SK-N-SH treated with all-trans-retinoic acid at 6 μM for 48 hours (cell line): ENCODE measurements at regions not wholly inside any gene's neighbourhood (a gene's known extent, or its start where the extent isn't known, plus 50 kb on each side); places are given as distances from the start of the nearest gene placed in this dataset.

ENCODE experiments used
- ZFP3 ChIP-seq: fragments of 250-450 bp; sonication (Bioruptor Pico); IDR thresholded peaks from 2 replicates; pipeline ENCODE4 v1.5.0; 2020; ENCODE audit warnings: mild to moderate bottlenecking, moderate library complexity
- ZFP30 ChIP-seq: fragments of 450-650 bp; formaldehyde crosslinking; IDR thresholded peaks from 2 replicates; pipeline ENCODE4 v1.5.0; 2022; ENCODE audit warnings: mild to moderate bottlenecking, moderate library complexity
- ZNF70 ChIP-seq: fragments of 450-650 bp; formaldehyde crosslinking; IDR thresholded peaks from 2 replicates; pipeline ENCODE4 v1.5.0; 2020; ENCODE audit warnings: mild to moderate bottlenecking, moderate library complexity

- no peak for TF ChIP-seq ZFP3 (CRISPR knock-in tag)
- no peak for TF ChIP-seq ZNF70 (CRISPR knock-in tag)
- TF ChIP-seq ZFP30 (CRISPR knock-in tag): no peak
These were observed 2220.7 kb upstream of the C9orf72 start for GRCh38 chr9:29793970-29794369.
